GM18909 (cell line): ENCODE measurements at regions not wholly inside any gene's neighbourhood (a gene's known extent, or its start where the extent isn't known, plus 50 kb on each side); places are given as distances from the start of the nearest gene placed in this dataset.

Source experiments
- ATAC-seq: cut with Tn5 transposase; IDR thresholded peaks from one replicate; pipeline ENCODE4 v1.9.1; 2021; ENCODE audit warnings: mild to moderate bottlenecking; ENCODE audit not compliant: unreplicated experiment, poor library complexity

- ATAC-seq = no peak
These were observed 203.8 kb upstream of the CD96 start for GRCh38 chr3:111338059-111338698.

- no peak for ATAC-seq
These were observed 203.0 kb upstream of the CD96 start for GRCh38 chr3:111339017-111339416.

- no peak for ATAC-seq
These were observed 190.7 kb upstream of the CD96 start for GRCh38 chr3:111351334-111351733.

- no peak for ATAC-seq
These were observed 189.4 kb upstream of the CD96 start for GRCh38 chr3:111352585-111352984.

GRCh38 chr3:111359261-111360030 lies 182.6 kb upstream of the CD96 start:
- ATAC-seq = no peak

- ATAC-seq = no peak
These were observed 179.5 kb upstream of the CD96 start for GRCh38 chr3:111362381-111363009.

- ATAC-seq = no peak
These were observed 175.5 kb upstream of the CD96 start for GRCh38 chr3:111366515-111366914.

- no peak for ATAC-seq
These were observed 173.9 kb upstream of the CD96 start for GRCh38 chr3:111368056-111368455.

- ATAC-seq = no peak
These were observed 172.0 kb upstream of the CD96 start for GRCh38 chr3:111369958-111370357.

- no peak for ATAC-seq
These were observed 168.8 kb upstream of the CD96 start for GRCh38 chr3:111373239-111373638.

GRCh38 chr3:111373861-111374260 lies 168.1 kb upstream of the CD96 start:
- no peak for ATAC-seq

GRCh38 chr3:111385971-111386495 lies 156.0 kb upstream of the CD96 start:
- ATAC-seq = no peak

- ATAC-seq = no peak
These were observed 149.1 kb upstream of the CD96 start for GRCh38 chr3:111392894-111393398.

- peak; percentile 47 for ATAC-seq
These were observed 129.3 kb upstream of the CD96 start for GRCh38 chr3:111412656-111413055.

- no peak for ATAC-seq
These were observed 127.5 kb upstream of the CD96 start for GRCh38 chr3:111414531-111414930.

- ATAC-seq = no peak
These were observed 127.0 kb upstream of the CD96 start for GRCh38 chr3:111415018-111415417.

- no peak for ATAC-seq
These were observed 123.6 kb upstream of the CD96 start for GRCh38 chr3:111418391-111418790.

GRCh38 chr3:111428301-111428700 lies 113.7 kb upstream of the CD96 start:
- no peak for ATAC-seq

GRCh38 chr3:111434941-111435622 lies 106.9 kb upstream of the CD96 start:
- ATAC-seq = no peak

GRCh38 chr3:111438283-111438682 lies 103.7 kb upstream of the CD96 start:
- ATAC-seq = no peak

GRCh38 chr3:111454551-111454950 lies 87.4 kb upstream of the CD96 start:
- ATAC-seq = no peak
